ELF-1 (cell line): ENCODE measurements at regions not wholly inside any gene's neighbourhood (a gene's known extent, or its start where the extent isn't known, plus 50 kb on each side); places are given as distances from the start of the nearest gene placed in this dataset.
"Not testable (repeated sequence)": the region's sequence is repeated elsewhere in the genome, so short reads cannot be mapped to it uniquely, and the experiment has no call there.

Experiments
- DNase-seq: peaks from one replicate; pipeline ENCODE4 v3.0.0-alpha.2; 2016; ENCODE audit warnings: low read depth, low spot score

GRCh38 chr13:42373048-42373812 lies 101.3 kb downstream of the AKAP11 start:
- DNase-seq, result no peak

- no peak for DNase-seq
Measured at GRCh38 chr13:42375663-42376062, 103.7 kb downstream of the AKAP11 start.

DNA sequence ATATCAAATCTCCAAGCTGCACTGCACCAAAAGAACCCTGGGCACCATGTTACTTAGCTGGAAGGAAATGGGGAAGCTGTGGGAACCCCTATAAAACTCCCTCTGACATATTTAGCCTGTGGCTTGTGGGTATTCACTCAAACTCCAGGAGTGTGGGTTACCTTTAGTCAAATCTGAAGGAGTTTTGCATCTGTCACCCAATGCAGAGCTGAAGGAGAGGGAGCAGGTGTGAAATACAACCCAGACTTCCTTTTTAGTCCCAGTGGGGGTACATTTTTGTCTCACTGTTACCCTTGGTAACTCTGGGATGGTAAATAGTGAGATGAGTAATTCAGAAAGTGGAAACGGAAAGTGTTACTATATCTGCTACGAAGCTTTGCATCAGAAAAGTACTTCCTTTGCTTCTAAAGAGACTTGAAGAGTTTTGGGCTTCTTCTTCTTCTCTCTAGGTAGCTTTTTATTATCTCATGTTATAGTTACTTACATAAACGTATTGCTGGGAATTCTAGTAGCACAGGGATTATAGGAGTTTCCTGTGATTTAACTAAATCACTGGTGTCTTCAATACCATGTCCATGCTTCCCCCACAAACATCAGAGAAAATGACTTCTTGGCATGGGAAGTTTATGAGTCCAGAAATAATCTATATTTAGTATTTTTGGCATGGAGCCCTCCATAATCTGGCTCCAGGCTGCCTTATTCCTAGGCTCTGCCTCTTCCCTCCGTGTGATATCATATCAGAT lies 105.9 kb downstream of the AKAP11 start:
- DNase-seq, result no peak

GRCh38 chr13:42378383-42378780 lies 106.4 kb downstream of the AKAP11 start:
- no peak for DNase-seq

GRCh38 chr13:42379241-42379640 lies 107.3 kb downstream of the AKAP11 start:
- no peak for DNase-seq

DNA sequence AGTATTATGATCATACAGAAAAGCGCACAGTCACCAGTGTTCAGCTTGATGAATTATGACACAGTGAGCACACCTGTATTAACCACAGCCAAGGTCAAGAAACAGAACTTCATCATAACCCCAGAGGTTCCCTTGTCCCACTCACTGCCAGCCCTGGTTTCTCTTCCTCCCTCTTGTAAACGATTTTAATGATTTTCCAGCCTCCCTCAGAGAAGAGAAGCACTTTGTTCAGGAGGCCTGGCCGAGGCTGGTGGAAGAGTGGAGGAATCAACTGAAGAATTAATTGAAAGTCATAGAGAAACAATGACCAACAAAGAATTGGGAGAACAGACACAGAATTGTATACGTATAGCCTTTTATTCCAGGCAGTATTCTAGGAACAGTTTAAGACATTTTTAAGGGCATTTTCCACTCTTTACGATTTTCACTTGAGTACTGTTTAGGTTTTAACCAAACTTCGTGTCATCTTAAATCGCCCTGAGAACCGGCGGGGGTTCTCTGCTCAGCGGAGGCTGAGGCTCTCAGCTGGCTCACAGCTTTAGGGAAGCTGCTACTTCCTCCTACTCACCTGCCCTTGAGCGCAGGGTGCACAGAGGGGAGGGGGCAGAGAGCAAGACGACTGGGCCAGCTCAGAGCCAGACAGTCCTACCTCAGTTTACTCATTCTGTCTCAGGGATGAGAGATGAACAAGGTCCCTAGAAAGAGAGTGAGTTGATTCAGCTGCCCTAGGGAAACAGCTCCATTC lies 108.6 kb downstream of the AKAP11 start:
- no peak for DNase-seq

GRCh38 chr13:42381165-42381425 lies 109.1 kb downstream of the AKAP11 start:
- DNase-seq, result no peak

GRCh38 chr13:42381426-42381825 lies 109.5 kb downstream of the AKAP11 start:
- DNase-seq, result not testable (repeated sequence)

DNA sequence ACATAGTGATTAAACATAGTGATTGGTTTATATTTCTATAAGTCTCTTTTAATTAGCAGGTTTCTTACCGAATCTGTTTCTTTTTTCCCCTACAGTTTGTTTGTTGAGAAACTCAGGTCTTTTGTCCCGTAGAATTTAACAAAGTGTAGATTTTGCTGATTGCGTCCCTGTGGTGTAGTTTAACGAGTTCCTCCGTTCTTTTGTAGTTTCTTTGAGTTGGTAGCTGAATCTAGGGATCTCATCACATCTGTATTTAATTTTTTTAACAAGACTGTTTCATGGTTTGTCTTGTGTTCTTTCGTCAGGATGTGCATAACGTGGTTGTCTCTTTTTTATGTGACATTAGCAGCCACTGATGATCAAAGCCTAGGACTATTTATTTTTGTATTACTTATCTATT lies 111.1 kb downstream of the AKAP11 start:
- no peak for DNase-seq

- no peak for DNase-seq
Measured at GRCh38 chr13:42384265-42384664, 112.3 kb downstream of the AKAP11 start.

GRCh38 chr13:42388326-42388725 lies 116.4 kb downstream of the AKAP11 start:
- DNase-seq, result no peak

GRCh38 chr13:42389041-42389440 lies 117.1 kb downstream of the AKAP11 start:
- no peak for DNase-seq

DNA sequence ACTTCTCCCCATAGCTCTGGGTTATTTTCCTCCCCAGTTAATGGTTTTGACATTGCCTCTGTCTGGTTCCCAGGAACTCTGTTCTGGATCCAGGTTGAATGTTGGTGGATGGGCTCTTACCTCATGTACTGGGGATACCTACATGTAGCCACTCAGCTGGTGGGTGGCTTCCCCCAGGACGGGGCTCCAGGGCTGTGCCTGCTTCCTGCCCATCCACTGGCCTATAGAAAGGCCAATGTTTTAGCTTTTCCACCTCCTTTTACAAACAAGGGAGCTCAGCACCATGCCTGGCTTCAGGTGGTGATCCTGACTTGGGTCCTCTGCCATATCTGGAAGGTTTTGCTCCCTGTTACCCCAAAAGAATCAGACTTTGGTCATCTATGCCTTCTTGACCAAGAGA lies 120.2 kb downstream of the AKAP11 start:
- no peak for DNase-seq

DNA sequence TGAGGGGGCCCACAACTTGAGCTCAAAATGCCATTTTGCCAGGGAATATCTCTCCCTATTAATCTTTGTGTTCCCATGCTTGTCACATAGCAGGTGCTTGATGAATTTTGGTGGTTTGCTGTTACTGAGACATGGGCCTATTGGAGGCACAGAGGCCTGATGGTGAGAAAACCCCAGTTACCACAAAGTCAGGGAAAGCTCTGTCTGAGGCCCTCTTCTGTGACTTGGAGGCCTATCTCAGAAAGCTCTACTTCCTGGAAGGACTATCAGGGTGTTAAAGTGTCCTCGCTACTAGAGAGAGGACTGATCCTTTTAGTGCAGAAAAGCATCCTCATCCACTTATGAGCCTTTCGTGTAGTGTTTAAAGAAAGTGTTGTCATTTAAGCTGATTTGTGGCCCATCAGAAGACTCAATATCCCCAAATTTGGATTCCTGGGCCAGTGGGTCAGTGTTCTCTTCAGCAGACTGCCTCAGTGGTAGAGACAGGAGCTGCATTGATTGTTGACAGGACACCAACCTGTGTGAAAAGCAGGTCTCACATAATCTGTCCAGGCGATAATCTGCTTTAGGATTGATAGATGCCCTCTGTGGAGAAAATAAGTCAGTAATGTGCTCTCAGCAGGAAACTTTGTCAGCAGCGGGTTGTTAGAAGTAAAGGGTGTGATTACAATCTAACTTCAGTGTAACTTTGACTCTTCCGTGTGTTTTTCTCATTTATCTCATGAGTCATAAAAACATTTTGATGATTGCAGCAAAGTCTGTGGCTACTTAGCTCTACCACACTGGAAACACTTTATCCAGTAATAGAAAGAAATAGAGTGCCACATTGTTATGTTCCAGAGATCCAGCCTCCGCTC lies 121.0 kb downstream of the AKAP11 start:
- DNase-seq, result no peak

GRCh38 chr13:42393573-42394360 lies 121.8 kb downstream of the AKAP11 start:
- no peak for DNase-seq

GRCh38 chr13:42394361-42394708 lies 122.4 kb downstream of the AKAP11 start:
- DNase-seq, result no peak

DNA sequence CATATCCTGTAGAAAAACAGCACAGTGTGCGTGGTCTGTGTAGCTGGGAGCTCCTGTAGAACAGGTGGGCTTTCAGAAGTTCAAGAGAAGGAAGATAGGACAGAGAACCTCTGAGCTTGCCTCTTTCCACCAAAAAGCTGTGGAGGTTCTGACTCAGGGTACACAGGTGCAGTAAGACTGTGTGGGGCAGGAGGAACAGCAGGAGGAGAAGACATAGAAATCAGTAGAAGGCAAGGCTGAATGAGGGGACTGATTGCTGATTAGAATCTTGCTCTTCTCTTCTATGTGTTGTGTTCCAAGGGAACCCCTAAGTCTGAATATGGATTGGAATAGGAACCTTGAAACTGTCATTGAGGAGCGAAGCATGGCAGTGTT lies 122.7 kb downstream of the AKAP11 start:
- DNase-seq, result no peak

DNA sequence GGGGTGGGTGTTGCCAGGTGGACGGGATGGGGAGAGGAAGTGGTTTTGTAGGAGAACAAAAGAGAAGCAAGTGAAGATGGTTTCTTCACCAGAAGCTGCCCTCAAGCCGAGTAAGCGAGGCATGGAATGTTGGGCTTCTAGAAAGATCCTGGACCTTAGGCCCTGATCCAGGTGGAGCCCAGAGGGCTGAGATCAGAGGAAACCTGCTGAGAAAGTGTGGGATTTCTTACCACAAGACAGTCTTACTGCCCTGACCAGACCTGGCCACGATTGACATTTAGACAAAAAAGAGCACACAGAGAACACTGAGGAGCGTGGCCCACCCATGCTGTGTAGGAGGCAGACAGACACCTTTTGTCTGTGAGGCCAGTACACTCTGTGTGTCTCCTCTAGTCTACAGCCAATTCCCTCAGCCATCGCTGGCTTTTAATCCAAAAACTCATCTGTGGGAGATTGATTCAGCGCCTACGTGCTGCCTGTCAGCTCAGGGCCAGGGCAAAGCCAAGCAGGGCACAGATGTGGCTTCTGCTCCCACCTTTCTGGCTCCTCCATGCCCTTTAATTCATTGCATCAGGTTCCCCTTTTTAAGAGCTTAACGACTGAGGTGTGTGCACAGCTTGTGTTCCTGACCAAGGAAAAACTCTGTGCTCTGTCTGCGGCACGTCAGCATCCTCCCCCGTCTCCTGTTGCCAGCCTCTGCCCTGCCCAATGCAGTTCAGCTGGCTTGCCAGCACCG lies 123.3 kb downstream of the AKAP11 start:
- DNase-seq, result no peak

DNA sequence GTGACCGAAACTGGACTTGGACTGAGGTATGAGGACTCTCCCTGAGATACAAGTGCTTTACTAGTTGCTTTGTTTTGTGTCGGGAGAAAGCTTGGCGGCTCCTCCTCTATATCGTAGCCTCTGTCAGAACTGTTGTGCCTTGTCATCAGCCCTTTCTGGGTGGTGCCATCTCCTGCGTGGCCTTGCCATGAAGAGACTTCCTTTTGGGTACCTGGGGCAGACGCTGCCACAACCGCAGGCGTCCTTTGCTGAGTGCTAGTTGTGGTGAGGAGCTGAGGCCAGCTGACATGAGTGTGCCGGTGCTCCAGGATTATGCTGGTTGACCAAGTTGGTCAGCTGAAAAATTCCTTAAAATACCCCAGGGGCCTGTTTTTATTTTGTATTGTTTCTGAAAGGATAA lies 124.5 kb downstream of the AKAP11 start:
- DNase-seq, result no peak

DNA sequence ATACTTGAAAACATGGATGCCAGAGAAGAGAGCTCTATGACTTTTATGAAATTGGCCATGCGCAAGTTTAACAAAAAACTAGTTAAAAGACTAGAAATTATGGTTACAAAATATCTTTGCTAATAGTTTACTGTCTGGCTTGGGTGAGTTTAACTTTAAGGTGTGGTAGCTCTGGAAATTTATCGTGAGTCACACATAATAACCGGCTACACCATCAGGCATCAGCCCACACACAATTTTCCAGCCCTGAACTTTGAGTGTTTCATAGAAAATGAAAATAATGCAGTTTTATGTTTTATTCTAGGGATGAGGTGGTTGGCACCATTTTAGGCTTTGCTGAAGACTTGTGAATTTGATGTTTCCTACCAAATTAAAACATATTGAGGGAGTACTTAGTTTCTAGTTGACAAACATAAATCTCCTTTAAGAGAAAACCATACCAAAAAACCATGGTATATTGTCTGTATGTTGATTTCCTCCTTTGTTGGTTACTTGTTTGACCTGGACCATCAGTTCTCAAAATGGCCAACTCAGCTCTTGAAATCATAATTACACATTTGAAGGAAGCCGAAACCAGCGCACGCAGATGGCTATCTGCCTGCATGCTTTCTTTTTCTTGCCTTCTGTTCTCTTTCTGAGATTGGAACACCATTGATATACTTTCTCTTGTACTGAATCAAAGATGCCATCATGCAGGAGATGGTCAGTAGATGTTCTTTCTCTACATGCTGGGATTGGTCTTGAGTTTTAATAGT lies 125.1 kb downstream of the AKAP11 start:
- DNase-seq, result no peak
